ENCODE measurements at regions not wholly inside any gene's neighbourhood (a gene's known extent, or its start where the extent isn't known, plus 50 kb on each side); places are given as distances from the start of the nearest gene placed in this dataset.

DNA sequence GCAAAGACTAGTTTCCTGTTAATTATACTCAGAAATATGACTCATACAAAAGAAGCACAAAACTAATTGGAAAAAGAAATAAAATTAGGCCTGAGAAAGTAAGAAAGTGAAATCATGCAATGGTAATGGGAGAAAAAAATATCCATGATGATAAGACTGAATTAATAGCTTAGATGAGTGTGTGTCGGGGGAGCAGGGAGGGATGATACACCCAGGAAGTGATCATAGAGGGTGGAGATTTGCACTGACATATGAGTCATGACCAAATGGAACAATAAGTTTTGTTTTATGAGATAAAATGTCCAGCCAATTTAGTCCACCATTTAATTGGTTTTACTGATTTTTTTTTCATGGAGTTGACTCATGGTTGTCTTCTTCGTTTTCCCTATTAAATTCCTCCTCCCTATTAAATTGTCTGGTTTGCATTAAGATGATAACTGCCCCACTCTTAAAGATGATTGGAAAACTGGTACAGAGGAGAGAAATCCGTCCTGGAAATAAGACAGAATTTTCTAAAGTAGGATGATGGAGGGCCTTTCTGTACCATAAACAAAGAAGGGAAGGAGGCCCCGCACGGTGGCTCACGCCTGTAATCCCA, 111.7 kb upstream of the KCNJ6 start:
- H3K4me1 ChIP-seq, result no peaks in the 10 kb centered on the region
- H3K27me3 ChIP-seq, result peaks cover 0 to 20% (median 5%) of the 10 kb centered on the region in 7 donors
- no peak for DNase-seq
- H3K27ac ChIP-seq, result no peak overlapping the region
- TF ChIP-seq, protein P1, sequence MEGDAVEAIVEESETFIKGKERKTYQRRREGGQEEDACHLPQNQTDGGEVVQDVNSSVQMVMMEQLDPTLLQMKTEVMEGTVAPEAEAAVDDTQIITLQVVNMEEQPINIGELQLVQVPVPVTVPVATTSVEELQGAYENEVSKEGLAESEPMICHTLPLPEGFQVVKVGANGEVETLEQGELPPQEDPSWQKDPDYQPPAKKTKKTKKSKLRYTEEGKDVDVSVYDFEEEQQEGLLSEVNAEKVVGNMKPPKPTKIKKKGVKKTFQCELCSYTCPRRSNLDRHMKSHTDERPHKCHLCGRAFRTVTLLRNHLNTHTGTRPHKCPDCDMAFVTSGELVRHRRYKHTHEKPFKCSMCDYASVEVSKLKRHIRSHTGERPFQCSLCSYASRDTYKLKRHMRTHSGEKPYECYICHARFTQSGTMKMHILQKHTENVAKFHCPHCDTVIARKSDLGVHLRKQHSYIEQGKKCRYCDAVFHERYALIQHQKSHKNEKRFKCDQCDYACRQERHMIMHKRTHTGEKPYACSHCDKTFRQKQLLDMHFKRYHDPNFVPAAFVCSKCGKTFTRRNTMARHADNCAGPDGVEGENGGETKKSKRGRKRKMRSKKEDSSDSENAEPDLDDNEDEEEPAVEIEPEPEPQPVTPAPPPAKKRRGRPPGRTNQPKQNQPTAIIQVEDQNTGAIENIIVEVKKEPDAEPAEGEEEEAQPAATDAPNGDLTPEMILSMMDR (IDR thresholded peaks at IDR 0.05), result no peak
- ATAC-seq, result no peak
- intact Hi-C loops (cut with DNase I), result no loop called here
- H3K4me3 ChIP-seq, result no peak overlapping the region
- 74 to 80% methylated on average over 6 of the region's 6 CpGs for WGBS, 2 donors
- no peaks in the 10 kb centered on the region for H3K9me3 ChIP-seq
- H3K36me3 ChIP-seq, result no peaks in the 10 kb centered on the region

DNA sequence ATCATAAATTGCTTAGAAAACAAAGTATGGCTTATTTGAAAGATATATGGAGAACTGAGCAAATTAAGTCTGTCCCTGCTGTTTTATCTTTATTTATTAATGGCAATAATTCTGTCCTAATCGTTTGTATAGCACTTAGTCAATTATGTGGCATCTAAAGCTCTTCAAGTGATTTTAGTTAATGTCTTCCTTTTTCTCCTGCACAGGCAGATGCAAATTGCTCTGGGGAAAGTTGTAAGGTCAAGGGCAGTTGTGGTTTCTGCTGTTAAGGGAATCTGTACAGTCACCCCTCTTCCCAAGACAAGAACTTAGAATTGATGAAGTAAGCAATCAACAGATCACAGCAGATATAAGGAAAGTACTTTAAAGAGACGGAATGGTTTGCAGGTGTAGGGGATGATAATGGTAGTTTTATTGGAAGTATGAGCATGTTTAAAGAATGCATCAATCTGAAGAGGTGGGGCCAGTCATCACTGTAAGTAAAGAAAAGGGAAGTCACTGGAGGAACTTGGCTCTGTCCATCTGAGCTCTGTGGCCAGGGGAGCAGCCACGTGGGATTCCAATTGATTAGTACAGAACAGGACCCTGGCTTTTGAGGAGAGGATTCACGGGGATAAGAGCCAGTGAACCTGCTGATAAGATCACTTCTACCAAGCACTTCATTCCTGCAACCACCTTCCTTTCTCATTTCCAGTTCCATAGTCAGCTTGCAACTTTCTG, 116.0 kb upstream of the KCNJ6 start:
- H3K27ac ChIP-seq, result no peak overlapping the region
- no peaks in the 10 kb centered on the region for H3K4me1 ChIP-seq
- H3K27me3 ChIP-seq, result peaks cover 0 to 28% (median 0%) of the 10 kb centered on the region in 7 donors
- H3K4me3 ChIP-seq, result no peak overlapping the region
- DNase-seq (no peak), ATAC-seq (no peak)
- no peaks in the 10 kb centered on the region for H3K36me3 ChIP-seq
- TF ChIP-seq, protein P1 (IDR thresholded peaks at IDR 0.05), result no peak
- intact Hi-C loops (cut with DNase I), result no loop called here
- no peaks in the 10 kb centered on the region for H3K9me3 ChIP-seq
- WGBS, 2 donors, result 45 to 54% methylated on average over 4 of the region's 4 CpGs

DNA sequence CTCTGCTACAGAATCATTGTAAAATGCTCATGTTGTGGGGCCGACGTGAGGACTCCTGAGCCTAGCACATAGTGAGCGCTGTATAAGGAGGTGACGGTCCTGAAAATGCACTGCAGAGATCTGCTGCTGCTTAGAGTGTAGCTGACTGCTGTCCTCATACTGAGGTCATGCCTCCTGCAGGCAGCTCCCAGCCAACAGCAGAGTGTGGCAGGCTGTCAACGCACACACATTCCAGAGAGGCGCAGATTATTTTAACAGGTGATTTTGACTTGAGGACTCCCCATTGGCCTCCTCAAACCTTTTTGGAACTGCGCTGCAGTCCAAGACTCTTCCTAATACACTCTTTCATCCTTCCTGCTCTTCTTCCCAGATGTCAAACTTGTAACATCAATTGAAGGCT, 119.8 kb upstream of the KCNJ6 start:
- Histone ChIP-seq H3K27me3 (peaks cover 0 to 13% (median 0%) of the 10 kb centered on the region in 7 donors), H3K4me1 (no peaks in the 10 kb centered on the region), H3K9me3 (no peaks in the 10 kb centered on the region), H3K4me3 (no peak overlapping the region), H3K27ac (no peak overlapping the region), H3K36me3 (no peaks in the 10 kb centered on the region)
- DNase-seq (peak in 1 of 2 donors; percentile 24), ATAC-seq (peak in 3 of 8 donors; percentile 44 to 88 (median 78))
- 70 to 83% methylated on average over 7 of the region's 7 CpGs for WGBS, 2 donors
- TF ChIP-seq, protein P1 (IDR thresholded peaks at IDR 0.05), result no peak
- intact Hi-C loops (cut with DNase I), result no loop called here

DNA sequence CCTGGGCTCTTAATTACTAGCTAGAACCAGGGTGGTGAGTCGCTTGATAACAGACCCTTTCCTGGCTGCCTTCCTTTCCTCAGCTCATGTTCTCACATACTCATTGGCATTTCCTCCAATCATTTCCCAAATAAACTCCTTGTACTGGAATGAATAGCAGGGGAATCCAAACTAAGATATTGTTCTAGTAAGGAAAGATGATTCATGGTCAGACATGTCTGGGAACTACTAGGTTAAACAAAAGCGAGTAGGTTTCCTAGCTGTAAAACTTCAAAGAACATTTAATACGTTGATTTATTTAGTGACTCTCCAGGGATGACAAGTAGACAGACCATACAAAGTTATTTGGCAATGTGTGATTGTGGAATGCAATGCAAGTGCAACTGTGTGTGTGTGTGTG, 121.2 kb upstream of the KCNJ6 start:
- TF ChIP-seq, protein P1 (IDR thresholded peaks at IDR 0.05), result no peak
- WGBS, 2 donors, result 51 to 69% methylated on average over 3 of the region's 3 CpGs

More for the DNA sequence above, 121.2 kb upstream of the KCNJ6 start:
- ATAC-seq, result no peak
- peaks cover 0 to 12% (median 0%) of the 10 kb centered on the region in 7 donors for H3K27me3 ChIP-seq
- DNase-seq, result no peak
- H3K4me3 ChIP-seq, result no peak overlapping the region
- H3K4me1 ChIP-seq, result no peaks in the 10 kb centered on the region
- H3K9me3 ChIP-seq, result no peaks in the 10 kb centered on the region
- H3K27ac ChIP-seq, result no peak overlapping the region
- intact Hi-C loops (cut with DNase I), result no loop called here
- no peaks in the 10 kb centered on the region for H3K36me3 ChIP-seq

Data from heart right ventricle (tissue), 16 donors.